ENCODE measurements at regions not wholly inside any gene's neighbourhood (a gene's known extent, or its start where the extent isn't known, plus 50 kb on each side); places are given as distances from the start of the nearest gene placed in this dataset.
A peak's percentile ranks its signal among the peaks of the same experiment; 100 is the strongest.

- intact Hi-C loops (cut with DNase I): no loop called here
- FAIRE-seq (no peak), DNase-seq (no peak)
- no peaks in the 10 kb centered on the region for H3K27me3 ChIP-seq (ENCODE audit: control insufficient read depth, insufficient read depth, low read length)
- H3K9me3 ChIP-seq (ENCODE audit: control insufficient read depth in 2 of 3, insufficient read depth in 1 of 3, low read length in 3 of 3): peaks cover 0 to 5% (median 0%) of the 10 kb centered on the region in 3 donors
- H3K36me3 ChIP-seq (ENCODE audit: control insufficient read depth in 2 of 3, insufficient read depth in 3 of 3, low read length in 3 of 3): no peaks in the 10 kb centered on the region
- no peak overlapping the region for H3K9ac ChIP-seq (ENCODE audit: low read length in 3 of 3)
- TF ChIP-seq, protein P1, sequence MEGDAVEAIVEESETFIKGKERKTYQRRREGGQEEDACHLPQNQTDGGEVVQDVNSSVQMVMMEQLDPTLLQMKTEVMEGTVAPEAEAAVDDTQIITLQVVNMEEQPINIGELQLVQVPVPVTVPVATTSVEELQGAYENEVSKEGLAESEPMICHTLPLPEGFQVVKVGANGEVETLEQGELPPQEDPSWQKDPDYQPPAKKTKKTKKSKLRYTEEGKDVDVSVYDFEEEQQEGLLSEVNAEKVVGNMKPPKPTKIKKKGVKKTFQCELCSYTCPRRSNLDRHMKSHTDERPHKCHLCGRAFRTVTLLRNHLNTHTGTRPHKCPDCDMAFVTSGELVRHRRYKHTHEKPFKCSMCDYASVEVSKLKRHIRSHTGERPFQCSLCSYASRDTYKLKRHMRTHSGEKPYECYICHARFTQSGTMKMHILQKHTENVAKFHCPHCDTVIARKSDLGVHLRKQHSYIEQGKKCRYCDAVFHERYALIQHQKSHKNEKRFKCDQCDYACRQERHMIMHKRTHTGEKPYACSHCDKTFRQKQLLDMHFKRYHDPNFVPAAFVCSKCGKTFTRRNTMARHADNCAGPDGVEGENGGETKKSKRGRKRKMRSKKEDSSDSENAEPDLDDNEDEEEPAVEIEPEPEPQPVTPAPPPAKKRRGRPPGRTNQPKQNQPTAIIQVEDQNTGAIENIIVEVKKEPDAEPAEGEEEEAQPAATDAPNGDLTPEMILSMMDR (IDR thresholded peaks at IDR 0.05; ENCODE audit: borderline replicate concordance, extremely low read depth, insufficient read depth): no peak
- H3K4me1 ChIP-seq (ENCODE audit: control insufficient read depth in 2 of 3, insufficient read depth in 2 of 3, low read depth in 1 of 3, low read length in 3 of 3): no peaks in the 10 kb centered on the region
- no peak overlapping the region for H3K4me3 ChIP-seq (ENCODE audit: low read length in 3 of 3)
- no peak overlapping the region for H3K27ac ChIP-seq (ENCODE audit: low read depth in 2 of 2, low read length in 2 of 2)
Observed at GRCh38 chr2:235334179-235334578, 159.7 kb upstream of the AGAP1 start.

DNA sequence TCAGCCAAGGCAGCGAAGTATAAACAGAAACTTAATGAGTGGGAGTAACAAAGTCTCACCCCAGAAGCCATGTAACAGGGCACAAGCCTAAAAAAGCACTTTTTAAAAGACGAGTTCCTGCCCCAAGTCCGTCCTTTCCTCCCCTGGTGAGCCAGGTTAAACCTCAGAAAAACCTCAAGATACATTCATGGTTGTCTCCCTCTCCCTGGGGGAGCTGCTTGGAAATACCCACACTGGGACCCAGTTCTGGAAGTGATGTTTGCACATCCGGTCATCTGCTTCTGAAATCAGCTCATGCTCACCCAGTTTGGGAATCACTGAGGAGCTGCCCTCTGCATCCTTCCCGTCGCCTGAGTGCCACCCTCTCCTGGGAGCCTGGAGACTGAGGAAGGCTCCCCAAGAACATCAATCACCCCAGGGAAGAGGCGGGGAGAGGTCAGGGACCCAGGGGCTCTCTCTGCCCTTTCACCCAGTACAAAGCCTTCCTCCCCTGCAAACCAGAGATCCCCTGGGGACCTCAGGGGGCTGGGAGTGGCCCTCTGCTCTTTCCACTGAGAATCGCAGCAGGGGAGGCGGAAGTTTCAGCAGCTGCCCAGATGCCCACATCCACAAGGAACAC lies 150.6 kb upstream of the AGAP1 start:
- DNase-seq: peak in 1 of 5 donors; percentile 4
- no peak for FAIRE-seq
- Histone ChIP-seq H3K27me3 (ENCODE audit: control insufficient read depth, insufficient read depth, low read length) (no peaks in the 10 kb centered on the region), H3K36me3 (ENCODE audit: control insufficient read depth in 2 of 3, insufficient read depth in 3 of 3, low read length in 3 of 3) (no peaks in the 10 kb centered on the region), H3K9me3 (ENCODE audit: control insufficient read depth in 2 of 3, insufficient read depth in 1 of 3, low read length in 3 of 3) (peaks cover 0 to 1% (median 0%) of the 10 kb centered on the region in 3 donors), H3K9ac (ENCODE audit: low read length in 3 of 3) (no peak overlapping the region), H3K4me3 (ENCODE audit: low read length in 3 of 3) (no peak overlapping the region), H3K27ac (ENCODE audit: low read depth in 2 of 2, low read length in 2 of 2) (no peak overlapping the region), H3K4me1 (ENCODE audit: control insufficient read depth in 2 of 3, insufficient read depth in 2 of 3, low read depth in 1 of 3, low read length in 3 of 3) (peaks cover 0 to 7% (median 3%) of the 10 kb centered on the region in 3 donors)
- TF ChIP-seq, protein P1 (IDR thresholded peaks at IDR 0.05; ENCODE audit: borderline replicate concordance, extremely low read depth, insufficient read depth): no peak
- intact Hi-C loops (cut with DNase I): no loop called here

DNA sequence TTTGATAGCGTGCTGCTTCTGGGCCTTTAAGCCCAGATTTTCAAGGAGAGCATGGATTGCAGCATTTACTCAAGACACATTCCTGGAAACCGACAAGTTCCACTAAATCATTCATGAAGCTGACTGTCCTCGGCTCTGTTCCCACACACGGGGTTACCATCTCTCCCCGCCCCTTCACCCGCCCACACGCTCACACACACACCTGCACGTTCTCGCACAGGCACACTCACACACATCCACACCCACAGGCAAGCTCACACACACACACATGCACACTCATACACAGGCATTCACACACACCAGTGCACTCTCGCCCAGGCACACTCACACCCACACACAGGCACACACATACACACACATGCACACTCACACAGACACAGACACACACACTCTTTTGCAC lies 150.0 kb upstream of the AGAP1 start:
- Histone ChIP-seq H3K9ac (ENCODE audit: low read length in 3 of 3) (no peak overlapping the region), H3K27me3 (ENCODE audit: control insufficient read depth, insufficient read depth, low read length) (no peaks in the 10 kb centered on the region), H3K36me3 (ENCODE audit: control insufficient read depth in 2 of 3, insufficient read depth in 3 of 3, low read length in 3 of 3) (no peaks in the 10 kb centered on the region), H3K4me1 (ENCODE audit: control insufficient read depth in 2 of 3, insufficient read depth in 2 of 3, low read depth in 1 of 3, low read length in 3 of 3) (peaks cover 0 to 7% (median 3%) of the 10 kb centered on the region in 3 donors), H3K9me3 (ENCODE audit: control insufficient read depth in 2 of 3, insufficient read depth in 1 of 3, low read length in 3 of 3) (peaks cover 0 to 1% (median 0%) of the 10 kb centered on the region in 3 donors), H3K27ac (ENCODE audit: low read depth in 2 of 2, low read length in 2 of 2) (no peak overlapping the region), H3K4me3 (ENCODE audit: low read length in 3 of 3) (no peak overlapping the region)
- peak in 2 of 5 donors; percentile 44 to 67 for DNase-seq
- TF ChIP-seq, protein P1 (IDR thresholded peaks at IDR 0.05; ENCODE audit: borderline replicate concordance, extremely low read depth, insufficient read depth): no peak
- FAIRE-seq: no peak
- intact Hi-C loops (cut with DNase I): no loop called here

DNA sequence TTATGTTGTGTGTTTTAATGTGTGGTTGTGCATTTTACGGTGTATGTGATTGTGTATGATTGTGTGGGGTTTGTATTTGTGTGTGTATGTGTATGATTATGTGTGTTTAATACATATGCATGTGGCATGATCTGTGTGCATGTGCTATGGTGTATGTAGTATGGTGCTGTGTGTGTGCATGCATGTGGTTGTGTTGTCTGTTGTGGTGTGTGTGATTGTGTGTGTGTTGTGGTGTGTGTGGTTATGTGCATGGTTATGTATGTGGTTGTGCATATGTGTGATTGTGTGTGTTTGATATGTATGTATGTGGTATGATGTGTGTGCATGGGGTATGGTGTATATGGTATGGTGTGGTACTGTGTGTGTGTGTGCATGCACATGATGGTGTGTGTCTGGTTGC lies 148.1 kb upstream of the AGAP1 start:
- peaks cover 0 to 1% (median 0%) of the 10 kb centered on the region in 3 donors for H3K9me3 ChIP-seq (ENCODE audit: control insufficient read depth in 2 of 3, insufficient read depth in 1 of 3, low read length in 3 of 3)
- no peak overlapping the region for H3K9ac ChIP-seq (ENCODE audit: low read length in 3 of 3)
- peaks cover 0 to 7% (median 3%) of the 10 kb centered on the region in 3 donors for H3K4me1 ChIP-seq (ENCODE audit: control insufficient read depth in 2 of 3, insufficient read depth in 2 of 3, low read depth in 1 of 3, low read length in 3 of 3)
- no peaks in the 10 kb centered on the region for H3K27me3 ChIP-seq (ENCODE audit: control insufficient read depth, insufficient read depth, low read length)
- intact Hi-C loops (cut with DNase I): no loop called here
- no peak for DNase-seq
- no peak overlapping the region for H3K4me3 ChIP-seq (ENCODE audit: low read length in 3 of 3)
- TF ChIP-seq, protein P1 (IDR thresholded peaks at IDR 0.05; ENCODE audit: borderline replicate concordance, extremely low read depth, insufficient read depth): no peak
- FAIRE-seq: no peak
- H3K36me3 ChIP-seq (ENCODE audit: control insufficient read depth in 2 of 3, insufficient read depth in 3 of 3, low read length in 3 of 3): no peaks in the 10 kb centered on the region
- no peak overlapping the region for H3K27ac ChIP-seq (ENCODE audit: low read depth in 2 of 2, low read length in 2 of 2)
